IMR-90 (cell line): ENCODE measurements at regions not wholly inside any gene's neighbourhood (a gene's known extent, or its start where the extent isn't known, plus 50 kb on each side); places are given as distances from the start of the nearest gene placed in this dataset.
A peak's percentile ranks its signal among the peaks of the same experiment; 100 is the strongest.

ENCODE experiments used
- ATAC-seq: fragments of 200-7000 bp; cut with Tn5 transposase; 2 replicates; pipeline ENCODE4 v1.9.1; 2020; ENCODE audit warnings: low read depth, mild to moderate bottlenecking, moderate library complexity
- BruUV-seq: library from RNA; stranded (reverse); fragments of 400-500 nt; replicated peaks from 2 replicates; lab custom pipeline; 2021; lab: Mats Ljungman, UMichigan
- CTCF ChIA-PET: fragments of 300-600 bp; formaldehyde crosslinking; extraction: SDS; loops from one replicate; lab custom pipeline; 2021; ENCODE audit warnings: antibody characterized with exemption; lab: Yijun Ruan, JAX
- POLR2A ChIA-PET: fragments of 300-600 bp; sonication (Branson Sonifier 250); formaldehyde crosslinking; loops from one replicate; lab custom pipeline; 2022; ENCODE audit warnings: antibody characterized with exemption; ENCODE audit not compliant: unreplicated experiment; lab: Charles Lee
- DNase-seq: peaks from one replicate; pipeline ENCODE4 v3.0.0; 2013
- H2AFZ ChIP-seq: replicated peaks from 2 replicates; pipeline ENCODE3; 2013; ENCODE audit warnings: low read length, mild to moderate bottlenecking; ENCODE audit not compliant: poor library complexity
- H2AK5ac ChIP-seq: 2 replicates; pipeline ENCODE4 v1.6.1; 2013; ENCODE audit warnings: low read depth, low read length, inconsistent platforms
- H2AK9ac ChIP-seq: replicated peaks from 2 replicates; pipeline ENCODE3; 2013; ENCODE audit warnings: mild to moderate bottlenecking, low read depth, low read length, moderate library complexity; ENCODE audit not compliant: poor library complexity
- H2BK120ac ChIP-seq: 2 replicates; pipeline ENCODE4 v1.6.1; 2013; ENCODE audit warnings: low read depth, low read length, inconsistent platforms
- H2BK15ac ChIP-seq: 3 replicates; pipeline ENCODE4 v1.6.1; 2013; ENCODE audit warnings: low read depth, low read length, inconsistent platforms
- H2BK20ac ChIP-seq: 2 replicates; pipeline ENCODE4 v1.6.1; 2013; ENCODE audit warnings: low read depth, mild to moderate bottlenecking, inconsistent platforms, low read length, moderate library complexity
- H2BK5ac ChIP-seq: 2 replicates; pipeline ENCODE4 v1.6.1; 2013; ENCODE audit warnings: mild to moderate bottlenecking, low read depth, low read length, inconsistent platforms; ENCODE audit not compliant: poor library complexity, severe bottlenecking
- H3K14ac ChIP-seq: replicated peaks from 2 replicates; pipeline ENCODE4 v1.6.1; 2013; ENCODE audit warnings: low read depth, low read length, inconsistent platforms
- H3K18ac ChIP-seq: 2 replicates; pipeline ENCODE4 v1.6.1; 2013; ENCODE audit warnings: low read depth, low read length, control low read depth
- H3K23ac ChIP-seq: 2 replicates; pipeline ENCODE4 v1.6.1; 2013; ENCODE audit warnings: low read depth, low read length, inconsistent platforms
- H3K27ac ChIP-seq: 2 replicates; pipeline ENCODE4 v1.5.1; 2013; ENCODE audit warnings: mild to moderate bottlenecking, control low read depth, low read length; ENCODE audit not compliant: insufficient read depth
- H3K27me3 ChIP-seq: 2 replicates; pipeline ENCODE4 v1.6.1; 2013; ENCODE audit warnings: low read length; ENCODE audit not compliant: control insufficient read depth, insufficient read depth
- H3K36me3 ChIP-seq: 2 replicates; pipeline ENCODE4 v1.6.1; 2013; ENCODE audit warnings: low read length, mixed read lengths; ENCODE audit not compliant: control insufficient read depth, insufficient read depth
- H3K4ac ChIP-seq: 2 replicates; pipeline ENCODE4 v1.6.1; 2013; ENCODE audit warnings: low read depth, low read length, inconsistent platforms
- H3K4me1 ChIP-seq: 2 replicates; pipeline ENCODE4 v1.6.1; 2013; ENCODE audit warnings: low read length, mixed read lengths; ENCODE audit not compliant: control insufficient read depth, insufficient read depth
- H3K4me2 ChIP-seq: 2 replicates; pipeline ENCODE4 v1.6.1; 2013; ENCODE audit warnings: low read depth, mild to moderate bottlenecking, control low read depth, low read length, moderate library complexity
- H3K4me3 ChIP-seq: 2 replicates; pipeline ENCODE4 v1.5.1; 2013; ENCODE audit warnings: low read depth, mild to moderate bottlenecking, control low read depth, low read length, moderate library complexity; ENCODE audit not compliant: insufficient read depth
- H3K56ac ChIP-seq: 2 replicates; pipeline ENCODE4 v1.6.1; 2013; ENCODE audit warnings: low read length, inconsistent platforms; ENCODE audit not compliant: insufficient read depth; ENCODE audit errors: extremely low read depth
- H3K79me1 ChIP-seq, 2 experiments: 2 replicates each; pipeline ENCODE4 v1.6.1; 2013; ENCODE audit warnings: low read length in 2 of 2, inconsistent platforms in 1 of 2, low read depth in 1 of 2
- H3K9ac ChIP-seq: 2 replicates; pipeline ENCODE4 v1.6.1; 2013; ENCODE audit warnings: low read depth, low read length, control low read depth
- H3K9me1 ChIP-seq: 2 replicates; pipeline ENCODE4 v1.6.1; 2013; ENCODE audit warnings: low read length, inconsistent platforms; ENCODE audit not compliant: insufficient read depth
- H3K9me3 ChIP-seq: 2 replicates; pipeline ENCODE4 v1.6.1; 2013; ENCODE audit warnings: low read length; ENCODE audit not compliant: control insufficient read depth, insufficient read depth
- H4K20me1 ChIP-seq: 2 replicates; pipeline ENCODE4 v1.6.1; 2013; ENCODE audit warnings: low read length, inconsistent platforms; ENCODE audit not compliant: insufficient read depth
- H4K5ac ChIP-seq: 2 replicates; pipeline ENCODE4 v1.6.1; 2013; ENCODE audit warnings: mild to moderate bottlenecking, low read depth, low read length, control low read depth
- H4K8ac ChIP-seq, 2 experiments: 2 replicates each; pipeline ENCODE4 v1.6.1; 2013; ENCODE audit warnings: low read depth in 2 of 2, low read length in 2 of 2, control low read depth in 1 of 2, inconsistent platforms in 1 of 2
- H4K91ac ChIP-seq: 2 replicates; pipeline ENCODE4 v1.6.1; 2013; ENCODE audit warnings: low read depth, low read length, inconsistent platforms; ENCODE audit not compliant: insufficient read depth
- CEBPB ChIP-seq: IDR thresholded peaks from 2 replicates; pipeline ENCODE4 v1.6.1; 2012; ENCODE audit warnings: low read depth, low read length, improper control_type of control experiment
- CHD1 ChIP-seq: IDR thresholded peaks from 2 replicates; pipeline ENCODE4 v1.6.1; 2012; ENCODE audit warnings: low read depth, low read length, improper control_type of control experiment
- FOS ChIP-seq: fragments of 150-350 bp; IDR thresholded peaks from 2 replicates; pipeline ENCODE4 v1.6.1; 2016; ENCODE audit warnings: low read depth, low read length
- MAFK ChIP-seq: IDR thresholded peaks from 2 replicates; pipeline ENCODE4 v1.6.1; 2012; ENCODE audit warnings: low read depth, low read length, improper control_type of control experiment
- RAD21 ChIP-seq: IDR thresholded peaks from 2 replicates; pipeline ENCODE4 v1.6.1; 2012; ENCODE audit warnings: low read length, improper control_type of control experiment
- RCOR1 ChIP-seq: IDR thresholded peaks from 2 replicates; pipeline ENCODE4 v1.6.1; 2012; ENCODE audit warnings: mild to moderate bottlenecking, low read length, improper control_type of control experiment; ENCODE audit not compliant: insufficient replicate concordance
- WGBS, 2 experiments: methylation state at CpG; one replicate each; pipeline versions ENCODE4 v1.1.5 to v1.1.7; 2013; ENCODE audit warnings: missing lambda C conversion rate in 2 of 2; ENCODE audit not compliant: insufficient read length in 1 of 2; ENCODE audit errors: extremely low coverage in 2 of 2; 5-methylcytosine and 5-hydroxymethylcytosine counted together
- dilution Hi-C: fragments of 300-500 bp; cut with HindIII; formaldehyde crosslinking; loops from one replicate; pipeline ENCODE4 v1.14.3; 2018; ENCODE audit warnings: low sequenced_read_pairs; ENCODE audit not compliant: unreplicated experiment
- in situ Hi-C: fragments of 300-500 bp; cut with MboI; formaldehyde crosslinking; loops from 3 replicates; pipeline ENCODE4 v1.14.3; 2019; ENCODE audit warnings: low sequenced_read_pairs, inconsistent platforms, mixed read lengths
- intact Hi-C: fragments of 100-400 bp; cut with micrococcal nuclease; formaldehyde crosslinking; loops from 2 replicates; pipeline ENCODE4 v1.10.0; 2022
- TF ChIP-seq, protein P1 (sequence below): fragments of 150-350 bp; IDR thresholded peaks from 2 replicates; pipeline ENCODE4 v1.6.1; 2016; ENCODE audit warnings: low read depth, mild to moderate bottlenecking, low read length, moderate library complexity, borderline replicate concordance

- intact Hi-C loops, result no loop called here
- CTCF ChIA-PET, result no interaction called here
Measured at GRCh38 chr2:147428120-147428747, 416.6 kb upstream of the ACVR2A start.

More at GRCh38 chr2:147428120-147428747, 416.6 kb upstream of the ACVR2A start:
- H4K8ac ChIP-seq, result no peak overlapping the region
- H3K18ac ChIP-seq, result no peak overlapping the region
- no peak overlapping the region for H2BK20ac ChIP-seq
- no peak overlapping the region for H3K4me3 ChIP-seq
- no peak overlapping the region for H2BK5ac ChIP-seq
- H2BK15ac ChIP-seq, result no peak overlapping the region
- no peak for DNase-seq
- no peaks in the 10 kb centered on the region for H3K27me3 ChIP-seq
- in situ Hi-C loops, result no loop called here
- POLR2A ChIA-PET, result no interaction called here
- H3K9me3 ChIP-seq, result no peaks in the 10 kb centered on the region; the same call in 1 of the 2 replicates
- H2AFZ ChIP-seq, result no peak overlapping the region
- dilution Hi-C loops, result no loop called here
- no peak overlapping the region for H3K27ac ChIP-seq
- H4K20me1 ChIP-seq, result no peaks in the 10 kb centered on the region
- H3K79me1 ChIP-seq, result no peaks in the 10 kb centered on the region
- H3K14ac ChIP-seq, result no peak overlapping the region
- no peak overlapping the region for H2AK5ac ChIP-seq
- no peak for ATAC-seq
- no peak overlapping the region for H2BK120ac ChIP-seq
- BruUV-seq, result no TSS peak
- no peaks in the 10 kb centered on the region for H3K9me1 ChIP-seq
- H2AK9ac ChIP-seq, result no peak overlapping the region
- H4K91ac ChIP-seq, result no peak overlapping the region
- H3K23ac ChIP-seq, result no peak overlapping the region
- no peak overlapping the region for H3K4me2 ChIP-seq
- no CpG with 5 or more reads among the region's 2 CpGs for WGBS, 2 experiments
- no peaks in the 10 kb centered on the region for H3K36me3 ChIP-seq
- H3K4me1 ChIP-seq, result no peaks in the 10 kb centered on the region
- H3K56ac ChIP-seq, result no peak overlapping the region
- TF ChIP-seq, protein P1, sequence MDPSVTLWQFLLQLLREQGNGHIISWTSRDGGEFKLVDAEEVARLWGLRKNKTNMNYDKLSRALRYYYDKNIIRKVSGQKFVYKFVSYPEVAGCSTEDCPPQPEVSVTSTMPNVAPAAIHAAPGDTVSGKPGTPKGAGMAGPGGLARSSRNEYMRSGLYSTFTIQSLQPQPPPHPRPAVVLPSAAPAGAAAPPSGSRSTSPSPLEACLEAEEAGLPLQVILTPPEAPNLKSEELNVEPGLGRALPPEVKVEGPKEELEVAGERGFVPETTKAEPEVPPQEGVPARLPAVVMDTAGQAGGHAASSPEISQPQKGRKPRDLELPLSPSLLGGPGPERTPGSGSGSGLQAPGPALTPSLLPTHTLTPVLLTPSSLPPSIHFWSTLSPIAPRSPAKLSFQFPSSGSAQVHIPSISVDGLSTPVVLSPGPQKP, result no peak
- no peak for TF ChIP-seq FOS
- TF ChIP-seq RAD21, result no peak
- TF ChIP-seq CEBPB, result peak; percentile 71
- no peak for TF ChIP-seq RCOR1
- no peak for TF ChIP-seq CHD1
- no peak for TF ChIP-seq MAFK
- no peak overlapping the region for H4K5ac ChIP-seq
- no peak overlapping the region for H3K9ac ChIP-seq
- no peak overlapping the region for H3K4ac ChIP-seq
